K562 (cell line): ENCODE measurements at regions not wholly inside any gene's neighbourhood (a gene's known extent, or its start where the extent isn't known, plus 50 kb on each side); places are given as distances from the start of the nearest gene placed in this dataset.

Experiments
- GTF2F1 ChIP-seq: IDR thresholded peaks from 2 replicates; pipeline ENCODE4 v1.6.1; 2011; ENCODE audit warnings: low read depth, low read length, improper control_type of control experiment
- HMG20A ChIP-seq: fragments of 450-650 bp; formaldehyde crosslinking; conservative IDR thresholded peaks from 2 replicates; pipeline ENCODE4 v1.4.0; 2020; ENCODE audit warnings: mild to moderate bottlenecking, mixed read lengths
- HNRNPH1 ChIP-seq: fragments of 200-400 bp; formaldehyde crosslinking; optimal IDR thresholded peaks from 2 replicates; pipeline ENCODE3; 2017; ENCODE audit warnings: low read depth, mild to moderate bottlenecking, low read length, moderate library complexity
- MTA3 ChIP-seq: fragments of 450-650 bp; formaldehyde crosslinking; IDR thresholded peaks from 2 replicates; pipeline ENCODE4 v1.6.1; 2017; ENCODE audit warnings: mild to moderate bottlenecking, borderline replicate concordance
- PTTG1 ChIP-seq: fragments of 450-650 bp; IDR thresholded peaks from 2 replicates; pipeline ENCODE4 v1.6.1; 2016; ENCODE audit warnings: low read depth, mild to moderate bottlenecking, missing genetic modification characterization, missing compliant biosample characterization
- RBM17 ChIP-seq: fragments of 200-400 bp; formaldehyde crosslinking; IDR thresholded peaks from 2 replicates; pipeline ENCODE4 v1.6.1; 2017; ENCODE audit warnings: low read depth, mild to moderate bottlenecking, low read length, borderline replicate concordance
- THRAP3 ChIP-seq: fragments of 450-650 bp; IDR thresholded peaks from 2 replicates; pipeline ENCODE4 v1.6.1; 2016; ENCODE audit warnings: mild to moderate bottlenecking, inconsistent platforms, borderline replicate concordance
- ZNF217 ChIP-seq: sonication (generic); formaldehyde crosslinking; IDR thresholded peaks from 2 replicates; pipeline ENCODE4 v1.8.0; 2022; ENCODE audit warnings: mild to moderate bottlenecking, missing genetic modification reagents
- TF ChIP-seq, protein P1 (sequence below): sonication (generic); formaldehyde crosslinking; IDR thresholded peaks from 2 replicates; pipeline ENCODE4 v1.8.0; 2022; ENCODE audit warnings: missing genetic modification reagents, mild to moderate bottlenecking, moderate library complexity, borderline replicate concordance
- TF ChIP-seq, protein P2 (sequence below): fragments of 200-800 bp; sonication (Bioruptor generic); IDR thresholded peaks from 2 replicates; pipeline ENCODE4 v1.6.1; 2017; ENCODE audit warnings: missing genetic modification characterization, missing compliant biosample characterization
- TF ChIP-seq, protein P3 (sequence below): sonication (generic); formaldehyde crosslinking; IDR thresholded peaks from 2 replicates; pipeline ENCODE4 v1.9.0; 2022; ENCODE audit warnings: mild to moderate bottlenecking, missing genetic modification reagents

DNA sequence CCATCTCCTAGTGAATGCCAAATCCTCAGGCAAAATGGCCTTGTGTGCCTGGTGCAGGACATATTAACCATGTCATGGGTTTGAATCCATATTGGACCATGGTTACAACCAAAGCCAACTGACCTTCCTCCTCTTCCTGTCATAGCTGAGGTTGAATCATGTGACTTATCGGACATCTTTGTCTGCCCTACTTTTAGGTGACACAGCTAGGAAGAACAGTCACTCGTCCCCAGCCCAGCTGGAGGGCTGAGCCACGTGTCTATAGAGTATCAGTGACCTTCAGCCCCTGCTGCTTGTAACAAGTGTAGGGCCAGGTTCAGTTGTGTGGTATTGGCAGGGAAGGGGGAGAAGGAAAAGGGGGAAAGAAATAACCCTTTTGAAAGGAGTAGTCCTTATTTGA, 225.2 kb downstream of the KTN1 start (continued):
- TF ChIP-seq, protein P1, sequence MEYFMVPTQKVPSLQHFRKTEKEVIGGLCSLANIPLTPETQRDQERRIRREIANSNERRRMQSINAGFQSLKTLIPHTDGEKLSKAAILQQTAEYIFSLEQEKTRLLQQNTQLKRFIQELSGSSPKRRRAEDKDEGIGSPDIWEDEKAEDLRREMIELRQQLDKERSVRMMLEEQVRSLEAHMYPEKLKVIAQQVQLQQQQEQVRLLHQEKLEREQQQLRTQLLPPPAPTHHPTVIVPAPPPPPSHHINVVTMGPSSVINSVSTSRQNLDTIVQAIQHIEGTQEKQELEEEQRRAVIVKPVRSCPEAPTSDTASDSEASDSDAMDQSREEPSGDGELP (CRISPR knock-in tag): no peak; the same call in 1 of the 2 replicates
- TF ChIP-seq THRAP3: no peak
- no peak for TF ChIP-seq PTTG1 (tag)
- TF ChIP-seq, protein P2, sequence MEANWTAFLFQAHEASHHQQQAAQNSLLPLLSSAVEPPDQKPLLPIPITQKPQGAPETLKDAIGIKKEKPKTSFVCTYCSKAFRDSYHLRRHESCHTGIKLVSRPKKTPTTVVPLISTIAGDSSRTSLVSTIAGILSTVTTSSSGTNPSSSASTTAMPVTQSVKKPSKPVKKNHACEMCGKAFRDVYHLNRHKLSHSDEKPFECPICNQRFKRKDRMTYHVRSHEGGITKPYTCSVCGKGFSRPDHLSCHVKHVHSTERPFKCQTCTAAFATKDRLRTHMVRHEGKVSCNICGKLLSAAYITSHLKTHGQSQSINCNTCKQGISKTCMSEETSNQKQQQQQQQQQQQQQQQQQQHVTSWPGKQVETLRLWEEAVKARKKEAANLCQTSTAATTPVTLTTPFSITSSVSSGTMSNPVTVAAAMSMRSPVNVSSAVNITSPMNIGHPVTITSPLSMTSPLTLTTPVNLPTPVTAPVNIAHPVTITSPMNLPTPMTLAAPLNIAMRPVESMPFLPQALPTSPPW (CRISPR knock-in tag): no peak
- no peak for TF ChIP-seq MTA3
- no peak for TF ChIP-seq GTF2F1
- TF ChIP-seq, protein P3, sequence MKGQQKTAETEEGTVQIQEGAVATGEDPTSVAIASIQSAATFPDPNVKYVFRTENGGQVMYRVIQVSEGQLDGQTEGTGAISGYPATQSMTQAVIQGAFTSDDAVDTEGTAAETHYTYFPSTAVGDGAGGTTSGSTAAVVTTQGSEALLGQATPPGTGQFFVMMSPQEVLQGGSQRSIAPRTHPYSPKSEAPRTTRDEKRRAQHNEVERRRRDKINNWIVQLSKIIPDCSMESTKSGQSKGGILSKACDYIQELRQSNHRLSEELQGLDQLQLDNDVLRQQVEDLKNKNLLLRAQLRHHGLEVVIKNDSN (CRISPR knock-in tag): no peak
- no peak for TF ChIP-seq RBM17
- no peak for TF ChIP-seq ZNF217 (CRISPR knock-in tag)
- no peak for TF ChIP-seq HNRNPH1
- TF ChIP-seq HMG20A: no peak
